Activated CD4-positive, CD25-positive, alpha-beta regulatory T cell treated with anti-CD3 and anti-CD28 coated beads, Interleukin-2, amount 50 U/mL, for 16 hours (primary cell): ENCODE measurements at regions not wholly inside any gene's neighbourhood (a gene's known extent, or its start where the extent isn't known, plus 50 kb on each side); places are given as distances from the start of the nearest gene placed in this dataset.

ENCODE experiments used
- DNase-seq: peaks from one replicate; pipeline ENCODE4 v3.0.0-alpha.2; 2020; ENCODE audit warnings: low read depth, low spot score

DNA sequence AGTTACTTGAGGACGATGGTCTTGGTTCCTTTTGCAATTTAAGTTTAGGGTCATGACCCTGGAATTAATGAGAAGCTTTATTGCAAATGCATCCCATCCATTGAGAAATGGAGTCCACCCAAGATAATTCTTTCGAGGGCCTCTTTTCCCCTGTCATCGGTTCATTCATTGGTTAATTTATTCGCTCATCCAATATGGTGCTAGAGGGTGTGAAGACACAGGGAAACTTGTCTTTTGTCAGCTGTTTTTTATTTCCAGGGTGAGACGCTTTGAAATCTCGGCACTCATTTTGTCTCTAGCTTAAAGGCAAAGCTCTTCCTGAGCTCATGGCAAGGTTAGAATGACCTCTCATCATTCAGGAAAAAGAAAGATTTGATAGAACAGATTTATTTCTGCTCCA is 464.2 kb upstream of the EEF2KMT start:
- DNase-seq = no peak

DNA sequence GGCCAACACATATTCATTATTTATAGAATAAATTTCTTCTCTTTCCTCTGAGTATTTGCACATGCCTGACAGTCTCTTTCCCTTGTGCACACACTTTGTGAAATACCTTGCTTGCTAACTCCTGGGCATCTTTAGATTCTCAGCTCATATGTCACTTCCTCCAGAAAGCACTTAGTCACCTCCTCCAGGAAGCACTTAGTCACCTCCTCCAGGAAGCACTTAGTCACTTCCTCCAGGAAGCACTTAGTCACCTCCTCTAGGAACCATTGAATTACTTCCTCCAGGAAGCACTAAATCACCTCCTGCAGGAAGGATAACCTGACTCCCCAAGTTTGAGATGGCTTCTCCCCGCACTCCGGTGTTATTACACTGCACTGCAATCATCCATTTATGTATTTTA is 462.5 kb upstream of the EEF2KMT start:
- DNase-seq = no peak

DNA sequence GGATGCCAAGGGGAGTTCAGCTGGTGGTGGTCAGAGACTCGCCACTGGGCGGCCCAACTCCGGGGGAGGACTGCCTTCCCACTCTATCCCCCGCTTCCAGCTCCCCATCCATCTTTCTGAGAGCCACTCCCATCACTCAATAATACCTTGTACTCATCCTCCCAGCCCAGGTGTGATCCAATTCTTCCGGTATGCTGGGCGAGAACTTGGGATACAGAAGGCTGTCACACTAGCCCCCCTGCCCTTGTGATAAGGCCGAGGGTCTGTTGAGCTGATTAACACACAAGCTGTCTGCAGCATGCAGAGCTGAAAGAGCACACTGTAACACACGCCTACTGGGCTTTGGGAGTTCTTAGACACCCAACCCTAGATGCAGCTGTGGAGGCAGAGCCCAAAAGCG is 460.4 kb upstream of the EEF2KMT start:
- no peak for DNase-seq

DNA sequence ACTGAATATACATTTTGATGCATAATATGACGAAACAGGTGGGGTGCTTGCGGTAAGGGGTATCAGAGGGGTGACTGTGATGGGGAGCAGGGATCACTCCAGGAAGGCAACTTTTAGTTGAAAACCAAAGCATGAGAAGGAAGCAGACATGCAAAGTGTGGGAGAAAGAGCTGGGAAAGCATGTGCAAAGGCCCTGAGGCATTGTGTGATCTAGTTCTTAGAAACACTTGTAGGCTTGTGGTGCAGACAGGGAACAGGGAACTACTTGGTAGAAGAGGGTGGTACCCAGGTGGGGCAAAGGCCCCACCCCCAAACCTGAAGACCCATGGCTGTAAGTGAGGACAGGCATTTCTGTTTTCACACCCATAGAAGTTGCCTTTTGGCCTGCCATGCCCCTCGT is 459.9 kb upstream of the EEF2KMT start:
- no peak for DNase-seq

DNA sequence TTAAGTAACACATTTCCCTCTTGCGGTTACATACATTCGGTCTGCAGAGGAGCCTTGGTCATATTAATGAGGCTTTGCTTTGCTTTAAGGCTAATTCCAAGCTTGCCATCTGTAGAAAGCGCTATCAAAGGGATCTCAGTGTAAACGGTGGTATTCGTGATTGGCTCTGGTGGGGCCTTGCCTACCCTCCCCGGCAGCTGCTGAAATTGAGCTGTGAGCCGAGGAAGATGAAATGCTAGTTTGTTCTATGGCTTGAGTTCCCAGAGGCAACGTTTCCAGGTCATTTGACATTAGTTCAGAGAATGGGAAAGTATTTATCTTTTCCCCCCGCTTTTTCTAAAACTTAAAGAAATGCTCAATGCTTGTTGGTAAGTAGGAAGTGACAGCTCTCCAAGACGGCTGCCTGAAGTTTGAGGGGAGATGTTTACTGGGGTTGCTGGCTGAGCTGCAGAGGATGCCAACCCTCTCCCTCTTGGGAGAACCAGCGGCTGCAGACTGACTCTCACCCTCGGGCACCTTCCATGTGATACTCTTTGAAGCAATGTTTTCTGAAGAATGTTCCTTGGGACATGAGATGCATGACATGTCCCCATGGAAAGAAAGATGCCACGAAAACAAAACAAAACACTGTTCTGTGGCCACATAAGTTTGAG is 458.7 kb upstream of the EEF2KMT start:
- no peak for DNase-seq

DNA sequence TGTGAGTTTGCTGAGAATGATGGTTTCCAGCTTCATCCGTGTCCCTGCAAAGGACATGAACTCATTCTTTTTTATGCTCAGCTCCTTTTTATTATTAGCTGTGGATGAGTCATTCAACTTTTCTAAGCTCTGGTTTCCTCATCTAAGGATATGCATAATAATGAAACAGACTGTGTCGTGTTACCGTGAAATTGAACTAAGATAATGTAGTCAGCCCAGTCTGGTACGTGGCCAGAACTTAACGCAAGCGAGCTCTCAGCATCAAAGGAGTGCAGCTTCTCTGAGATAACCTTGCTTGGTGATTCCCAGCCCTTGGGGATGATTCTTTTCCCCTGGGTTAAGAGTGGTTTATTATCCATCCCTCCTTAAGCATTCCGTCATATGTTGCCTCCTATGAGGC is 454.3 kb upstream of the EEF2KMT start:
- DNase-seq = no peak

DNA sequence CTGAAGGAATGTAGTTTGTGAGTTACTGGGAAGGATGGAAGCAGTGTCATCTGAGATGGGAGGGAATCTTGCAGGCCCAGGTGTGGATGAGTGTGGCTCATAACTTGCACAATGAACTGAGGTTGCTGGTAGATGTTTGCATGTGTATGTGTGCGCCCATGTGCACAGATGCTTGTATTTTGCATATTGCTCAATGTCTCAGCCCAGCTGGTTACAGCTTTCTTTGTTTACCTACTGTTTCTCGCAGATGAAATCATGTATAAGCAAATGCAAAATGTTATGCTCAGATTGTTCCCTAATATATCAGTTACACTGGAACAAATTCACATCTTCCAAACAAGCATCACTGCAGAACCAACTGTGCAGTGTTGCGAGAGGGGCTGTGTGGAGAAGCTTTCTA is 452.2 kb upstream of the EEF2KMT start:
- DNase-seq = no peak

DNA sequence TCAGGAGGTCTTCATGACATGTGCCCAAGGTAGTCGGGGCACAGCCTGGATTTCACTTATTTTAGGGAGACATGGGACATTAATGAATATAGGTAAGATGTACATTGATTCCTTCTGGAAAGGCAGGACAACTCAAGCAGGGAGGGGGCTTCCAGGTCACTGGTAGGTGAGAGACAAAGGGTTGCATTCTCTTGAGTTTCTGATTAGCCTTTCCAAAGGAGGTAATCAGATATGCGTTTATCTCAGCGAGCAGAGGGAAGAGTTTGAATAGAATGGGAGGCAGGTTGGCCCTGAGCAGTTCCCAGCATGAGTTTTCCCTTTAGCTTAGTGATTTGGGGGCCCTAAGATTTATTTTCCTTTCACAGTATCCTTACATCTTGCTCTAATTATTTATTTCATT is 443.8 kb upstream of the EEF2KMT start:
- no peak for DNase-seq

DNA sequence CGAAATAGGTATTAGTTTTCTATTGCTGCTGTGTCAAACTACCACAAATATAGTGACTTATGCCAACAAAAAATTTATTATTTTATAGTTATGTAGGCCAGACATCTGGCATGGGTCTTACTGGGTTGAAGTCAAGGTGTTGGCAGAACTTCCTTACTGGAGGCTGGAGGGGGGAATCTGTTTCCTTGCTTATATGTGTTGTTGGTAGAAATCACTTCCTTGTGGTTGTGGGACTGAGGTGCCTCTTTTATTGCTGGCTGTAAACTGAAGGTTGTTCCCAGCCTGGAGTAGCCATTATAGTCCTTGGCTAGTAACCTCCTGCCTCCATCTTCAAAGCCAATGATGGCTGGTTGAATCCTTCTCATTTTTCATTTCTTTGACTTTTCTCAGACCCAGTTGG is 439.8 kb upstream of the EEF2KMT start:
- DNase-seq = no peak

DNA sequence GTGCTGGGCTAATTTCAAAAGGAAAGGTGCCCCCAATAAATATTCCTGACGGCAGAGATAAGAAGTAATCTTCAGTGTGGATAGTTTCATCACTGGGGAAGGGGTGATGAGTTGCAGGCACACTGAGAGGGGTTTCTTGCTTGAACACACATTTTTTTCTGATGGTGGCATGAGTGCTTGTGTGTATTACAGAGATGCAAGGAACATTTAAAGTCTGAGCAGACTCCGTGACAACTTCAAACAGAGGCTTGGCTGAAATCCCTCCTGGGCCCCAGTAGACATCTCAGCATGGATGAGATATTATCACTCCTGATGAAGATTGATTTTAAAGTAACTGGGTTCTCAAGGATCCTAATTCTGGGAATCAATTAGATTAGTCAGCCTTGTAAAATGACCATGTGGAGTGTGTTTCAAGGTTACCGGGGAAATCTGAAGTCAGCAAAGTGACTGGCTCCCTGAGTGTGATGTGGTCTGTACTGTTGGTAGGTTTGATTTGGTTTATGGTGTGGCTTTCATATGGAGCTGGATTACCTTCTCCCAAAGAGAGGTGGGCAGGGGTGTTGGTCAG is 435.8 kb upstream of the EEF2KMT start:
- DNase-seq = no peak

DNA sequence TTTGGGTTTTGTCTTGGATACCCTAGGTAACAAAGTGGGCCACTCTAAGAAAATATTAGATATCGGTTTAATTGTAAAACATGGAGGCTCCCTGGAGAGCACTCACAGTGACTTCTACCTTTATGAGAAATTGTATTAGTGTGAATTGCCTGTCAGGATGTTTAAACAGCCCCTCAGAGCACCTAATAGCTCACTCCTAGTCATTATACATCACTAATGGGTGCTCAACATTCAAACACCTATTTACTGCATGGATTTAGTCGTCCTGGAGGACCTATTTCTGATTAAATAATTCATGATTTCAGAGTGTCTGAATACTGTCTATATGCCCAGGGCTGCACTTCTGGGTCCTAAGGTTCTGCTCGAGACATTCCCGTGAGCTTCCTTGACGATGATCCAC is 430.2 kb upstream of the EEF2KMT start:
- no peak for DNase-seq

DNA sequence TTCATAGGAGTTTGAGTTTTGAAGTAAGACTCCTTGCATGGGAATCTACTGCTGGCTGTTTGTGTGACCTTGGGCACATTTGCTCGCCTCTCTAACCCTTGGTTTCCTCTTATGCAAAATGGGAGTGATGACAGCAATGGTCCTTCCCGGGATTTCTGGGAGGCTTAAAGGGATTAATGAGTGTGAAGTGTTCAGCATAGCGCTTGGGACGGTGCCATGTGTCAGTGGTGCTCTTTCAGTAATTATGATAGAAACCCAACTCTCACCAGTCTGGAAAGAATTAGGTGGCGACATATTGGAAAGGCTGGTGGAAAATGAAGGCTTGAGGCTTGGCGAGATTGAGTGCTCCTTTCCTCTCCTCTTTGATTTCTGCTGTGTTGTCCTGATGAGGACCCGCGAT is 429.2 kb upstream of the EEF2KMT start:
- DNase-seq = no peak

DNA sequence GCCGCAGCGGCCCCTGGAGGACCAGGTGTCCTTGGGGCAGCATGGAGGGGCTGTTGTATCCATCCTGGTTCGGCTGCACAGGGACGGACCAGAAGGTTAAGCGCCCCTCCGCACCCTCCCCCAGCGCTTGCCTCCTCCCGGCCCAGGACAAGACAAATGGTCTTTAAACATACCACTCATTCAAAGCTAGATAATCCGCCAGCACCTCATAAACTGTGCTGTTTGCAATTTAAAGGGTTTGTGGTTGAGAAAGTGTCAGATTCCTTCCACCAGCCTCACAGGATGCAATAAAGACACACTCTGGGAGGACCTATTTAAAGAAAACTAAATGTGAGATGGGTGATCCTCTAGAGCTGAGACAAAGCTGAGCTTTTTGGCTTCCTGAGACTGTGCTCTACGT is 426.2 kb upstream of the EEF2KMT start:
- no peak for DNase-seq

DNA sequence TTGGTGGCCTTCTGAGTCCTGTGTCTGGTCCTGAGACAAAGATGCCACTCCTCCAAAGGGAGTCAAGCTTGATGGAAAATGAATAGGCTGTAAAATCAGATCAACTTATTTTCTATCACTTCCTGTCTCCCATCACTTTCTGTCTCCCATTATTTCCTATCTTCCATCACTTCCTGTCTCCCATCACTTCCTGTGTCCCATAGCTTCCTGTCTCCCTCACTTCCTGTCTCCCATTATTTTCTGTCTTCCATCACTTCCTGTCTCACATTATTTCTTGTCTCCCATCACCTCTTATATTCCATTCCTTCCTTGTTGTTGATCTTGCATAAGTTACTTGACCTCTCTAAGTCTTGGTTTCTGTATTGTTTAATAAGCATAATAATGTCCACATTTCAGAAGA is 418.5 kb upstream of the EEF2KMT start:
- DNase-seq = no peak

DNA sequence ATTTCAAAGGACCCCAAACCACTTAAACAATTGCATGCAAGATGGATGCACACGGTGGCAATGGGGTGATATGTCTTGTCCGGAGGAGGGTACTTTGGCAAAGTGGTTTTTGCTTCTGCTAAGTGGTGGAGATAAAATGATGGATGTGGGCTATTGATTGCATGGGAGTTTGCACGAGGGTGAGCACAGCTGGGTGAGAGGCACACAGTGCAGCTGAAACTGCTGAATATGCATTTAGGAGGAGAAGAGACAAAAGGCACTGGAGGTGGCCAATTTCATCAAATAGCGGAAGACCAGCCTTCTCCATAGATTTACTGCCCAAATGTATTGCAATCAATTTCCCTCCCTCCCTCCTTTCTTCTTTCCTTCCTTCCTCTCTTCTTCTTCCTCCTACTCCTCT is 414.4 kb upstream of the EEF2KMT start:
- no peak for DNase-seq

DNA sequence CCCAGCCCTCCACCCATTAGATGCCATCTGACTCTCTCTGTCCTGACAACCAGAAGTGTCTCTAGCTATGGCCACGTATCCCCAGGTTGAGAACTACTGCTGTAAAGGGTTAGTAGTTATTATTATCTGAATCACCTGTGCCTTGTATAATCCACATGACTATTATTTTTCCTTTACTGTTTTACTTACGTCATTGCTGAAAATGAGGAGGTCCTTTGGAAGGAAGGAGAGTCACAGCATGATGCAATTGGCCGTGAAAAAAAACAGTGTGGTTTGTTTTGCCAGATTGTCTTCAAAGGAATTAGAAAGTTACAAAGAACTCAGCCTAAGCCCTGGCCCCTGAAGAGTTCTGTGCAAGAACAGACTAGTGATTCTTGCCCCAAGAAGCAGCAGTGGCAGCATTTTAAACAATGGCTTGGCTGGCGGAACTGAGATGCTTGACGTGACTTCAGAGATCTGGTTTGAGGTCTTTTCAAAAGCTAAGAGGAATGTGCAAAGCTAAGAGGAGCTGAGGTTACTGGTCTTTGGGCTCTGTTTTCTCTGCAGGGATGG is 413.3 kb upstream of the EEF2KMT start:
- DNase-seq = no peak

DNA sequence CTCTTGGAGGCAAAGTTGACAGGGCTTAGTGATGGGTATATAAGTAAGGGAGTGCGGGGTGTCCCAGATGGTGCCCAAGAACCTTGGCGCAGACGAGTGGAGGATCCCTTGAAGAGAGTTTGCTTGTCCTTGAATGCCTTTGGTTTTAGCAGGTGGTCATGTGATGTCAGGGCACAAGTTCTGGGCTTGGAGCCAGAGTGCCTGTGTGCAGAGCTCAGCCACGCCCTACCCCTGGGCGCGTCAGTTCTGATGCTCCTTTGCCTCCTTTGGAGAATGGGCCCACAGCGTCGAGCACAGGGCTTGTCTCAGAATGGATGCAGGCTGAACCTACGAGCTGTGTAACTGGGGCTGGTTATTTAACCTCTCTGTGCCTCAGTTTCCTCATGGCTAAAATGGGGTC is 412.2 kb upstream of the EEF2KMT start:
- no peak for DNase-seq

DNA sequence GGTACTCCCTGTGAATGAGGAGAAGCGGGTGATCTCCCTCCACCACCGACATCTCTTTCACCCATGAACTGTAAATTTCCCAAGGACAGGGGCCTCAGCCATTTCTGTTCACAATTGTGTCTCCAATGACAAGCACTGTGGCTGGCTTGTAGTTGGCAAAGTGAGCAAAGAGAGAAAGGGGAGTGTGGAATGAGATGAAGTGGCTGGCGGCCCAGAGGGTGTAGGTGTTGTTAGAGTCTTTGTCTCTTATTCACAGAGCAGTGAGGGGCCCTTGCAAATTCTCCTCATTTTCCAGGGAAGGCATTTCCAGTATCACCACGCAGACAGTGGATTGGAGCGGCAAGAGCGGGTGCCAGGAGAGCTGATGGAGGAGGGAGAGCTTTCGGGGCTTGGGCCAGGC is 411.7 kb upstream of the EEF2KMT start:
- DNase-seq = no peak

DNA sequence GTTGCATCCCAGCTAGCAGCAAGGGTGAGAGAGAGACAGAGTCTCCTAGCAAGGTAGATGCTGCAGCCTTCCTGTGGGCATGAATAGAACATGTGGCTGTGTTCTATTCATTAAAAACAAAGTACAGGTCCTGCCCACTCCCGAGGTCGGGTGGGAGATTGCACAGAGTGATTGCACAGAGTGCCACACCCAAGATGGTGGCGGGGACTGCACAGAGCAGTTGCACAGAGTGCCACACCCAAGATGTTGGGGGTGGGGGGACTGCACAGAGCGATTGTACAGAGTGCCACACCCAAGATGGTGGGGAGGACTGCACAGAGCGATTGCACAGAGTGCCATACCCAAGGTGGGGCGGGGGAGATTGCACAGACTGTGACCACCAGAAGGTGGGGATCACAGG is 410.8 kb upstream of the EEF2KMT start:
- no peak for DNase-seq

DNA sequence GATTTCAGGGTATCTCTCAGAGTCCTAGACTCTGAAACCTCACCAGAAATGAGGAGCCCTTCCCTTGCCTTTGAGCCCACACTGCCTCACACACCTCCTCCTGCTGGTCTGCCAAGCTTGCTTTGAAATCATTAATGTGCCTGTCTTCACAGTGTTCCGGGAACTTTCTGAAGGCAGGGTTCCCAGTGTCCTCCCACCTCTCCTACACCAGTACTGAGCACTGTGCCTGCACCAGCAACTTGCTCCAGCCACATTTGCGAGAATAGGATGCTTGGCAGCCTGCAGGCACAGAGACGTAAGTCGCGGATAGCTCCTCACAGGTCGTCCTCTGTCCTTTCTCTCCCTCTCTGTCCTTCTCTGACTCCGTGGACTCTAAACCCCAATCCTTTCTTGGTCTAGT is 408.4 kb upstream of the EEF2KMT start:
- no peak for DNase-seq

DNA sequence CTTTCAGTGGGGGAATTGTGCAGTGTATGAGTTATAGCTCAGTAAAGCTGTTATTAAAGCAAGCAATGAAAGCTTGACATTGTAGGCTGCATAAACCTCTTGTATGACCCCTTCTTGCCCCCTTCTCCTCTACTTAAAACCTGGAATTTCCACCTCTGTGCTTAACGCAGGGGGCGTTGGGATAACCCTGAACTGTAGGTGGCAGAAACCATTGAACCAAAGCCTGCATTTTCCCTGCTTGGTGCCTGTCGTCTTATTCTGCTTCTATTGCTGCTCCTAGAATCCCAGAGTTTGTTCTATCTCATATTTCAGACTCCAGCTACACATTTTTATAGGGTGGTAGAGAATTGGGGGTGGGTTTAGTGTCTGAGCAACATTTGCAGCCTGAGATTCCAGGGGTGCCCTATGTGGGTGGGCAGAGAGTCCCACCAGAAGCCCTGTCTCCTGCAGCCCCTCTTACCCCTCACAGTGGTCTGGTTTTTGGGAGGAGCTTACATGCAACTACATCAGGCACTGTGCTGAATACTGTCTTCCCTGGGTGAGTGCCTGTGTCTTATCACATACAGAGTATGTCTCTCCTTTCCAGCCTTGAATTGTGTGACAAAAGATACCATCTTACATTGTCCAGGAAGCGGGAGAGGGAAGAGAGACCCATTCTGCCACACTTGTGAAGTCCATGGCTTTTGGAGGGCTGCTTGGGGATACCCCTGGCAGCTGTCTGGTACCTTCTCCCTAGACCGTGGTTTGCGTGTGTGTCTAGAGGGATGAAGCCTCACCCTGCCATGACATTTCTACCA is 407.7 kb upstream of the EEF2KMT start:
- no peak for DNase-seq

DNA sequence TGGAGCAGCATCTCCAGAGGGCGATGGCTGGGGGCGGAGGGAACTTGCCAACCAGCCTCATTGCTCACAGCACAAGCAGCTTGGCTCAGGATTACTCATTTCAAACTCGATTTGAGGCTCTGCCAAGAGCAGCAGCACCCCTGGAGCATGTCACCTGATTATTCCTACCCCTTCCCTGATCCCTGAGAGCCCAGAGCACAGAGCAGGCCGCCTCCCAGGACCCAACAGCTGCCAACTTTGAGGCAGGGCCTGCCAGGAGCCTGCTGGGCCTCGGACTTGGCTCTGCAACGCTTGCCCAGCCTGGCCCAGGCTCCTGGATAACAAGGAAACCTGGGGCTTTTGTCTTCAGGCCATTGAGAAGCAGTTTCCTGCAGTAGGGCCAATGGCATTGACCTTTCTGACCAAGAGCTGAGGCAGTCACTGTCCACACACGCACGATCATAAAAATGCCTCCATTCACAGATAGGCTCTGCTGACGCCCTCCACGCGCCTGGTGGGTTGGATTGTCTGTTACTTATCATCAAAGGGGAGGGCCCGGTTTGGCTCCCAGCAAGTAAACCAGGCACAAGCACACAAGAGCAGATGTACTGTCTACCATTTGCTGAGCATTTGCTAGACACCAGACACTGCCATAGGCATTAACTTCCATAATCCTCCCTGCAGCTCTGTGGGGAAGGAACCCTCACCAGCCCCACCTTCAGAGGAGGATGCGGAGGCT is 406.6 kb upstream of the EEF2KMT start:
- DNase-seq = no peak
